H1 (cell line): ENCODE measurements at regions not wholly inside any gene's neighbourhood (a gene's known extent, or its start where the extent isn't known, plus 50 kb on each side); places are given as distances from the start of the nearest gene placed in this dataset.

Experiments used
- CBX5 ChIP-seq: fragments of 300-800, 300-1000 bp; sonication (generic); IDR thresholded peaks from 2 replicates; pipeline ENCODE4 v1.7.1; 2016; ENCODE audit warnings: antibody characterized with exemption, low read length, low read depth
- CBX8 ChIP-seq: fragments of 300-800, 300-1000 bp; sonication (generic); IDR thresholded peaks from 2 replicates; pipeline ENCODE4 v1.7.1; 2016; ENCODE audit warnings: low read depth, low read length, borderline replicate concordance
- CHD2 ChIP-seq: IDR thresholded peaks from 2 replicates; pipeline ENCODE4 v1.6.1; 2012; ENCODE audit warnings: low read length, improper control_type of control experiment
- CREB1 ChIP-seq: IDR thresholded peaks from 2 replicates; pipeline ENCODE4 v1.6.1; 2012; ENCODE audit warnings: inconsistent platforms
- TF ChIP-seq, protein P1 (sequence below), 3 experiments: IDR thresholded peaks; 1 replicate in 2 of 3; 2 replicates in 1 of 3; pipeline versions ENCODE4 v1.5.1 to v1.6.1; 2011; ENCODE audit warnings: low read length in 3 of 3, mild to moderate bottlenecking in 3 of 3, inconsistent platforms in 2 of 3, low read depth in 1 of 3, moderate library complexity in 1 of 3; ENCODE audit not compliant: insufficient read depth in 1 of 3; ENCODE audit errors: control extremely low read depth in 1 of 3

GRCh38 chr12:22121224-22121623, 75.2 kb downstream of the CMAS start (continued):
- TF ChIP-seq, protein P1, sequence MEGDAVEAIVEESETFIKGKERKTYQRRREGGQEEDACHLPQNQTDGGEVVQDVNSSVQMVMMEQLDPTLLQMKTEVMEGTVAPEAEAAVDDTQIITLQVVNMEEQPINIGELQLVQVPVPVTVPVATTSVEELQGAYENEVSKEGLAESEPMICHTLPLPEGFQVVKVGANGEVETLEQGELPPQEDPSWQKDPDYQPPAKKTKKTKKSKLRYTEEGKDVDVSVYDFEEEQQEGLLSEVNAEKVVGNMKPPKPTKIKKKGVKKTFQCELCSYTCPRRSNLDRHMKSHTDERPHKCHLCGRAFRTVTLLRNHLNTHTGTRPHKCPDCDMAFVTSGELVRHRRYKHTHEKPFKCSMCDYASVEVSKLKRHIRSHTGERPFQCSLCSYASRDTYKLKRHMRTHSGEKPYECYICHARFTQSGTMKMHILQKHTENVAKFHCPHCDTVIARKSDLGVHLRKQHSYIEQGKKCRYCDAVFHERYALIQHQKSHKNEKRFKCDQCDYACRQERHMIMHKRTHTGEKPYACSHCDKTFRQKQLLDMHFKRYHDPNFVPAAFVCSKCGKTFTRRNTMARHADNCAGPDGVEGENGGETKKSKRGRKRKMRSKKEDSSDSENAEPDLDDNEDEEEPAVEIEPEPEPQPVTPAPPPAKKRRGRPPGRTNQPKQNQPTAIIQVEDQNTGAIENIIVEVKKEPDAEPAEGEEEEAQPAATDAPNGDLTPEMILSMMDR (IDR thresholded peaks at IDR 0.05; ENCODE audit: control extremely low read depth in 1 of 3, insufficient read depth in 1 of 3, low read depth in 1 of 3, low read length in 3 of 3) = peak; percentile 80 to 84 (median 83)
- TF ChIP-seq CREB1 (no peak), CBX5 (no peak), CHD2 (no peak), CBX8 (no peak)
